ENCODE measurements at regions not wholly inside any gene's neighbourhood (a gene's known extent, or its start where the extent isn't known, plus 50 kb on each side); places are given as distances from the start of the nearest gene placed in this dataset.

GRCh38 chr7:125670926-125671572 lies 741.4 kb upstream of the POT1 start:
- Mint-ChIP-seq H3K36me3 (ENCODE audit: low read depth) (no peaks in the 10 kb centered on the region), H3K27ac (no peak overlapping the region), H3K9me3 (no peaks in the 10 kb centered on the region), H3K4me3 (no peak overlapping the region), H3K27me3 (no peaks in the 10 kb centered on the region), H3K4me1 (no peaks in the 10 kb centered on the region)
- no peak for ATAC-seq (replicated peaks)

GRCh38 chr7:125668321-125668993 lies 738.8 kb upstream of the POT1 start:
- Mint-ChIP-seq H3K4me3 (no peak overlapping the region), H3K4me1 (no peaks in the 10 kb centered on the region), H3K27ac (no peak overlapping the region), H3K9me3 (peaks cover 3% of the 10 kb centered on the region), H3K36me3 (ENCODE audit: low read depth) (no peaks in the 10 kb centered on the region), H3K27me3 (no peaks in the 10 kb centered on the region)
- ATAC-seq (replicated peaks) = no peak

GRCh38 chr7:125664625-125665024 lies 735.0 kb upstream of the POT1 start:
- no peak for ATAC-seq (replicated peaks)
- Mint-ChIP-seq H3K27ac (no peak overlapping the region), H3K27me3 (no peaks in the 10 kb centered on the region), H3K4me3 (no peak overlapping the region), H3K9me3 (peaks cover 11% of the 10 kb centered on the region), H3K4me1 (no peaks in the 10 kb centered on the region), H3K36me3 (ENCODE audit: low read depth) (no peaks in the 10 kb centered on the region)

GRCh38 chr7:125663961-125664360 lies 734.3 kb upstream of the POT1 start:
- Mint-ChIP-seq H3K27ac (no peak overlapping the region), H3K27me3 (no peaks in the 10 kb centered on the region), H3K4me3 (no peak overlapping the region), H3K9me3 (peaks cover 11% of the 10 kb centered on the region), H3K36me3 (ENCODE audit: low read depth) (no peaks in the 10 kb centered on the region), H3K4me1 (no peaks in the 10 kb centered on the region)
- ATAC-seq (replicated peaks) = no peak

- Mint-ChIP-seq H3K27me3 (no peaks in the 10 kb centered on the region), H3K36me3 (ENCODE audit: low read depth) (no peaks in the 10 kb centered on the region), H3K4me3 (no peak overlapping the region), H3K27ac (no peak overlapping the region), H3K4me1 (no peaks in the 10 kb centered on the region), H3K9me3 (peaks cover 16% of the 10 kb centered on the region)
- ATAC-seq (replicated peaks) = no peak
These were observed 732.1 kb upstream of the POT1 start for GRCh38 chr7:125661677-125662076.

GRCh38 chr7:125661006-125661405 lies 731.4 kb upstream of the POT1 start:
- no peak overlapping the region for H3K27ac Mint-ChIP-seq
- no peak overlapping the region for H3K4me3 Mint-ChIP-seq
- H3K4me1 Mint-ChIP-seq = no peaks in the 10 kb centered on the region
- H3K27me3 Mint-ChIP-seq = no peaks in the 10 kb centered on the region
- no peaks in the 10 kb centered on the region for H3K36me3 Mint-ChIP-seq (ENCODE audit: low read depth)
- peaks cover 16% of the 10 kb centered on the region for H3K9me3 Mint-ChIP-seq
- ATAC-seq (replicated peaks) = no peak

- ATAC-seq (replicated peaks) = no peak
- Mint-ChIP-seq H3K4me1 (no peaks in the 10 kb centered on the region), H3K36me3 (ENCODE audit: low read depth) (no peaks in the 10 kb centered on the region), H3K9me3 (peaks cover 10% of the 10 kb centered on the region), H3K4me3 (no peak overlapping the region), H3K27ac (no peak overlapping the region), H3K27me3 (no peaks in the 10 kb centered on the region)
These were observed 724.5 kb upstream of the POT1 start for GRCh38 chr7:125654076-125654475.

GRCh38 chr7:125651823-125652528 lies 722.4 kb upstream of the POT1 start:
- no peaks in the 10 kb centered on the region for H3K27me3 Mint-ChIP-seq
- H3K4me3 Mint-ChIP-seq = no peak overlapping the region
- H3K9me3 Mint-ChIP-seq = peaks cover 7% of the 10 kb centered on the region
- H3K4me1 Mint-ChIP-seq = no peaks in the 10 kb centered on the region
- ATAC-seq (replicated peaks) = no peak
- no peaks in the 10 kb centered on the region for H3K36me3 Mint-ChIP-seq (ENCODE audit: low read depth)
- H3K27ac Mint-ChIP-seq = no peak overlapping the region

GRCh38 chr7:125648543-125648942 lies 718.9 kb upstream of the POT1 start:
- Mint-ChIP-seq H3K4me1 (no peaks in the 10 kb centered on the region), H3K27ac (no peak overlapping the region), H3K4me3 (no peak overlapping the region), H3K36me3 (ENCODE audit: low read depth) (no peaks in the 10 kb centered on the region), H3K9me3 (peaks cover 7% of the 10 kb centered on the region), H3K27me3 (no peaks in the 10 kb centered on the region)
- no peak for ATAC-seq (replicated peaks)

- Mint-ChIP-seq H3K36me3 (ENCODE audit: low read depth) (no peaks in the 10 kb centered on the region), H3K9me3 (peaks cover 11% of the 10 kb centered on the region), H3K27me3 (no peaks in the 10 kb centered on the region), H3K4me1 (no peaks in the 10 kb centered on the region), H3K4me3 (no peak overlapping the region), H3K27ac (no peak overlapping the region)
- ATAC-seq (replicated peaks) = no peak
These were observed 716.1 kb upstream of the POT1 start for GRCh38 chr7:125645770-125646169.

GRCh38 chr7:125644109-125644508 lies 714.5 kb upstream of the POT1 start:
- Mint-ChIP-seq H3K4me3 (no peak overlapping the region), H3K9me3 (peaks cover 12% of the 10 kb centered on the region), H3K27me3 (no peaks in the 10 kb centered on the region), H3K36me3 (ENCODE audit: low read depth) (no peaks in the 10 kb centered on the region), H3K4me1 (no peaks in the 10 kb centered on the region), H3K27ac (no peak overlapping the region)
- ATAC-seq (replicated peaks) = no peak

GRCh38 chr7:125643302-125643701 lies 713.7 kb upstream of the POT1 start:
- Mint-ChIP-seq H3K27ac (no peak overlapping the region), H3K27me3 (no peaks in the 10 kb centered on the region), H3K4me3 (no peak overlapping the region), H3K4me1 (no peaks in the 10 kb centered on the region), H3K36me3 (ENCODE audit: low read depth) (no peaks in the 10 kb centered on the region), H3K9me3 (peaks cover 9% of the 10 kb centered on the region)
- no peak for ATAC-seq (replicated peaks)

GRCh38 chr7:125641884-125642283 lies 712.3 kb upstream of the POT1 start:
- Mint-ChIP-seq H3K27ac (no peak overlapping the region), H3K9me3 (peaks cover 13% of the 10 kb centered on the region), H3K4me1 (no peaks in the 10 kb centered on the region), H3K4me3 (no peak overlapping the region), H3K36me3 (ENCODE audit: low read depth) (no peaks in the 10 kb centered on the region), H3K27me3 (no peaks in the 10 kb centered on the region)
- ATAC-seq (replicated peaks) = no peak

- no peak for ATAC-seq (replicated peaks)
- H3K4me3 Mint-ChIP-seq = no peak overlapping the region
- no peak overlapping the region for H3K27ac Mint-ChIP-seq
- no peaks in the 10 kb centered on the region for H3K36me3 Mint-ChIP-seq (ENCODE audit: low read depth)
- H3K9me3 Mint-ChIP-seq = peaks cover 8% of the 10 kb centered on the region
- no peaks in the 10 kb centered on the region for H3K4me1 Mint-ChIP-seq
- H3K27me3 Mint-ChIP-seq = no peaks in the 10 kb centered on the region
These were observed 706.8 kb upstream of the POT1 start for GRCh38 chr7:125636320-125636962.

- Mint-ChIP-seq H3K27ac (no peak overlapping the region), H3K36me3 (ENCODE audit: low read depth) (no peaks in the 10 kb centered on the region), H3K4me3 (no peak overlapping the region), H3K27me3 (no peaks in the 10 kb centered on the region), H3K4me1 (no peaks in the 10 kb centered on the region), H3K9me3 (peaks cover 35% of the 10 kb centered on the region)
- ATAC-seq (replicated peaks) = no peak
These were observed 688.9 kb upstream of the POT1 start for GRCh38 chr7:125618516-125618915.

Measured in activated T-helper 17 cell treated with anti-CD3 and anti-CD28 coated beads, Interleukin-2, amount 50 U/mL, for 72 hours (primary cell).